ENCODE measurements at regions not wholly inside any gene's neighbourhood (a gene's known extent, or its start where the extent isn't known, plus 50 kb on each side); places are given as distances from the start of the nearest gene placed in this dataset.

GRCh38 chr2:8453904-8454302, 228.0 kb upstream of the ID2 start:
- no peak for DNase-seq

- DNase-seq, result no peak
These were observed 227.1 kb upstream of the ID2 start for GRCh38 chr2:8454797-8455196.

- no peak for DNase-seq
These were observed 226.4 kb upstream of the ID2 start for GRCh38 chr2:8455236-8456150.

- DNase-seq, result no peak
These were observed 225.4 kb upstream of the ID2 start for GRCh38 chr2:8456151-8457091.

- DNase-seq, result peak; percentile 24
These were observed 224.8 kb upstream of the ID2 start for GRCh38 chr2:8457092-8457481.

GRCh38 chr2:8457699-8458502, 224.0 kb upstream of the ID2 start:
- peak; percentile 36 for DNase-seq

- DNase-seq, result no peak
These were observed 223.1 kb upstream of the ID2 start for GRCh38 chr2:8458503-8459459.

GRCh38 chr2:8459474-8459873, 222.4 kb upstream of the ID2 start:
- no peak for DNase-seq

- DNase-seq, result no peak
These were observed 220.5 kb upstream of the ID2 start for GRCh38 chr2:8461341-8461740.

GRCh38 chr2:8462280-8462679, 219.6 kb upstream of the ID2 start:
- no peak for DNase-seq

- no peak for DNase-seq
These were observed 218.8 kb upstream of the ID2 start for GRCh38 chr2:8462899-8463648.

- DNase-seq, result no peak
These were observed 216.3 kb upstream of the ID2 start for GRCh38 chr2:8465560-8465959.

GRCh38 chr2:8469709-8470493, 212.0 kb upstream of the ID2 start:
- no peak for DNase-seq

- no peak for DNase-seq
These were observed 209.1 kb upstream of the ID2 start for GRCh38 chr2:8472545-8473323.

- peak; percentile 38 for DNase-seq
These were observed 206.4 kb upstream of the ID2 start for GRCh38 chr2:8475349-8476031.

- DNase-seq, result peak; percentile 41
These were observed 204.0 kb upstream of the ID2 start for GRCh38 chr2:8477552-8478470.

- no peak for DNase-seq
These were observed 203.4 kb upstream of the ID2 start for GRCh38 chr2:8478471-8478793.

- DNase-seq, result no peak
These were observed 202.6 kb upstream of the ID2 start for GRCh38 chr2:8479298-8479697.
